ENCODE measurements at regions not wholly inside any gene's neighbourhood (a gene's known extent, or its start where the extent isn't known, plus 50 kb on each side); places are given as distances from the start of the nearest gene placed in this dataset.
"Not testable (repeated sequence)": the region's sequence is repeated elsewhere in the genome, so short reads cannot be mapped to it uniquely, and the experiment has no call there.

- no peak for DNase-seq
These were observed 138.2 kb upstream of the ADO start for GRCh38 chr10:62666275-62666674.

- DNase-seq = no peak
These were observed 135.2 kb upstream of the ADO start for GRCh38 chr10:62669341-62669740.

GRCh38 chr10:62671104-62671503 is 133.4 kb upstream of the ADO start:
- DNase-seq = no peak

GRCh38 chr10:62681211-62681940 is 123.1 kb upstream of the ADO start:
- no peak for DNase-seq

GRCh38 chr10:62684911-62685310 is 119.6 kb upstream of the ADO start:
- no peak for DNase-seq

- DNase-seq = no peak
These were observed 117.2 kb upstream of the ADO start for GRCh38 chr10:62687230-62687748.

- DNase-seq = no peak
These were observed 115.4 kb upstream of the ADO start for GRCh38 chr10:62688971-62689700.

GRCh38 chr10:62689712-62690111 is 114.8 kb upstream of the ADO start:
- DNase-seq = no peak

- DNase-seq = no peak
These were observed 113.8 kb upstream of the ADO start for GRCh38 chr10:62690703-62691102.

GRCh38 chr10:62691336-62691735 is 113.2 kb upstream of the ADO start:
- DNase-seq = no peak

GRCh38 chr10:62692085-62692484 is 112.4 kb upstream of the ADO start:
- DNase-seq = no peak

GRCh38 chr10:62693306-62693705 is 111.2 kb upstream of the ADO start:
- no peak for DNase-seq

- DNase-seq = no peak
These were observed 109.9 kb upstream of the ADO start for GRCh38 chr10:62694537-62695126.

- no peak for DNase-seq
These were observed 107.7 kb upstream of the ADO start for GRCh38 chr10:62696798-62697197.

- no peak for DNase-seq
These were observed 105.4 kb upstream of the ADO start for GRCh38 chr10:62699148-62699547.

GRCh38 chr10:62704121-62704520 is 100.4 kb upstream of the ADO start:
- DNase-seq = not testable (repeated sequence)

- no peak for DNase-seq
These were observed 98.7 kb upstream of the ADO start for GRCh38 chr10:62705789-62706188.

GRCh38 chr10:62707810-62708209 is 96.7 kb upstream of the ADO start:
- no peak for DNase-seq

- DNase-seq = no peak
These were observed 96.0 kb upstream of the ADO start for GRCh38 chr10:62708569-62708968.

GRCh38 chr10:62709200-62709599 is 95.3 kb upstream of the ADO start:
- no peak for DNase-seq

GRCh38 chr10:62710182-62710581 is 94.3 kb upstream of the ADO start:
- DNase-seq = no peak

GRCh38 chr10:62715383-62715782 is 89.1 kb upstream of the ADO start:
- DNase-seq = no peak

GRCh38 chr10:62718585-62718984 is 85.9 kb upstream of the ADO start:
- DNase-seq = no peak

- DNase-seq = no peak
These were observed 85.5 kb upstream of the ADO start for GRCh38 chr10:62719061-62719460.
